ENCODE measurements at regions not wholly inside any gene's neighbourhood (a gene's known extent, or its start where the extent isn't known, plus 50 kb on each side); places are given as distances from the start of the nearest gene placed in this dataset.
A peak's percentile ranks its signal among the peaks of the same experiment; 100 is the strongest.

GRCh38 chr20:58025233-58025632 lies 203.2 kb downstream of the ANKRD60 start:
- H3K27ac Mint-ChIP-seq, result no peak overlapping the region
- H3K36me3 Mint-ChIP-seq (ENCODE audit: low read depth), result no peaks in the 10 kb centered on the region
- no peak overlapping the region for H3K4me3 Mint-ChIP-seq
- TF ChIP-seq, protein P1, sequence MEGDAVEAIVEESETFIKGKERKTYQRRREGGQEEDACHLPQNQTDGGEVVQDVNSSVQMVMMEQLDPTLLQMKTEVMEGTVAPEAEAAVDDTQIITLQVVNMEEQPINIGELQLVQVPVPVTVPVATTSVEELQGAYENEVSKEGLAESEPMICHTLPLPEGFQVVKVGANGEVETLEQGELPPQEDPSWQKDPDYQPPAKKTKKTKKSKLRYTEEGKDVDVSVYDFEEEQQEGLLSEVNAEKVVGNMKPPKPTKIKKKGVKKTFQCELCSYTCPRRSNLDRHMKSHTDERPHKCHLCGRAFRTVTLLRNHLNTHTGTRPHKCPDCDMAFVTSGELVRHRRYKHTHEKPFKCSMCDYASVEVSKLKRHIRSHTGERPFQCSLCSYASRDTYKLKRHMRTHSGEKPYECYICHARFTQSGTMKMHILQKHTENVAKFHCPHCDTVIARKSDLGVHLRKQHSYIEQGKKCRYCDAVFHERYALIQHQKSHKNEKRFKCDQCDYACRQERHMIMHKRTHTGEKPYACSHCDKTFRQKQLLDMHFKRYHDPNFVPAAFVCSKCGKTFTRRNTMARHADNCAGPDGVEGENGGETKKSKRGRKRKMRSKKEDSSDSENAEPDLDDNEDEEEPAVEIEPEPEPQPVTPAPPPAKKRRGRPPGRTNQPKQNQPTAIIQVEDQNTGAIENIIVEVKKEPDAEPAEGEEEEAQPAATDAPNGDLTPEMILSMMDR (IDR thresholded peaks at IDR 0.05; ENCODE audit: unreplicated experiment in 3 of 3), result no peak
- no peaks in the 10 kb centered on the region for H3K9me3 Mint-ChIP-seq
- peaks cover 24% of the 10 kb centered on the region for H3K4me1 Mint-ChIP-seq
- peaks cover 11% of the 10 kb centered on the region for H3K27me3 Mint-ChIP-seq (ENCODE audit: low read depth)

DNA sequence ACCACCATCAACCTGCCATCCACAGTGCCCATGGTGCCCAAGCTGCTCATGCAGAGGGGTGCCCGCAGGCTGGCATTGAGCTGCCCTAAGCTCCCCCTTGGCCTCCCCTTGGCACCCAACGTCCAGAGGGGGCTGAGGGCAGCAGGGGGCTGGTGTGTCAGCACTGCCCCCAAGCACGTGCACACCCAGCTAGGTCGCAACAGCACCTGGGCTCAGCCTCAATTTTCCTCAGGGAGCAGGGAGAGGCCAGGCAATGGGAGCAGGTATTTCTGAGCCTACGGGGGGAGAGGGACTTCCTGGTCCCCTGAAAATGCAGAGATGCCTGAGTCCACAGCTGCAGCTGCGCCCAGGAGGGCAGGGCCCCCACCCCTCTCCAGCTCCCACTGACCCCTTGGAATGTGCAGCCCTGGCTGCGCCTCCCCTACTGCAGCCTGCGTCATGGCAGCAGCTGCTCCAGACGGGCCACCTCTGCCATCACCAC lies 204.2 kb downstream of the ANKRD60 start:
- peaks cover 24% of the 10 kb centered on the region for H3K4me1 Mint-ChIP-seq
- H3K36me3 Mint-ChIP-seq (ENCODE audit: low read depth), result no peaks in the 10 kb centered on the region

GRCh38 chr20:58023781-58024180 lies 204.7 kb downstream of the ANKRD60 start:
- no peaks in the 10 kb centered on the region for H3K36me3 Mint-ChIP-seq (ENCODE audit: low read depth)

More for the DNA sequence above, 204.2 kb downstream of the ANKRD60 start:
- Mint-ChIP-seq H3K9me3 (no peaks in the 10 kb centered on the region), H3K4me3 (no peak overlapping the region), H3K27ac (no peak overlapping the region), H3K27me3 (ENCODE audit: low read depth) (peaks cover 6% of the 10 kb centered on the region)
- TF ChIP-seq, protein P1 (IDR thresholded peaks at IDR 0.05; ENCODE audit: unreplicated experiment in 3 of 3), result no peak

DNA sequence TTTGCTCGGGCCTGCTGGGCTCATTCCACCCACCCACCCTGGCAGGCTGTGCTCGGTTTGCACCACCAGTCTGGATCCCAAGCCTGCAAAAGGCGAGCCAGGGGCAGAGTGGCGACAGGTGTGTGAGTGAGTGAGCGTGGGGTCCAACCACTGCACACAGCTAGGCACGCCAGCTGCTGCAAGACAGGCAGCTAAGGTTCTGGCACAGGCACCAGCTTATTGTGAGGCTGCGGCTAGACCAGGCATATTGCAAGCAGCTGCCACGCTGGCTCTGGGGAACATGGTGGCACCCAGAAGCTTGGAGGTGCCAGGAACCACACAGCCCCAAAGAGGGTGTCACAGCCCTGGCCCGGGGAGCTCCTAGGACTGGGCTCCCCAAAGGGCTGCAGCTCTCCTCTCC lies 205.1 kb downstream of the ANKRD60 start:
- no peaks in the 10 kb centered on the region for H3K9me3 Mint-ChIP-seq
- H3K36me3 Mint-ChIP-seq (ENCODE audit: low read depth), result no peaks in the 10 kb centered on the region
- H3K4me3 Mint-ChIP-seq, result no peak overlapping the region
- H3K27me3 Mint-ChIP-seq (ENCODE audit: low read depth), result peaks cover 6% of the 10 kb centered on the region
- H3K4me1 Mint-ChIP-seq, result peaks cover 24% of the 10 kb centered on the region
- TF ChIP-seq, protein P1 (IDR thresholded peaks at IDR 0.05; ENCODE audit: unreplicated experiment in 3 of 3), result no peak
- no peak overlapping the region for H3K27ac Mint-ChIP-seq

More at GRCh38 chr20:58023781-58024180, 204.7 kb downstream of the ANKRD60 start:
- Mint-ChIP-seq H3K9me3 (no peaks in the 10 kb centered on the region), H3K27me3 (ENCODE audit: low read depth) (peaks cover 6% of the 10 kb centered on the region), H3K27ac (no peak overlapping the region), H3K4me1 (peaks cover 24% of the 10 kb centered on the region), H3K4me3 (no peak overlapping the region)
- TF ChIP-seq, protein P1 (IDR thresholded peaks at IDR 0.05; ENCODE audit: unreplicated experiment in 3 of 3), result no peak

DNA sequence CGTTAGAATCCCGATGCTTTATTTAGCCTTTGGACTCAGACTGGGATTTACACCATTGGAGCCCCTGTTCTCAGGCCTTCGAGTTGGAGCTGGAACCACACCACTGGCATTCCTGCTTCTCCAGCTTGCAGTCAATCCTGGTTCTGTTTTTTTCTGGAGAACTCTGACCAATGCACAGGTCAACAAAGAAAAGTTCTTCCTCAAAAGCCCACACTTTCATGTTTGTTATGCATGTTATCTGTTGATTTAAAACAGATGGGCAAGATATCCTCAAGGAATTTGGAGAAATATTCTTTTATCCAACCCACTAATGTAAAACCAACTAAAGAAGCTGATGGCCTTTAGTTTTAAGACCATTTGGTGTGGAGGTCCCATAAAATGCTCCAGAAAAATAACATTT lies 205.7 kb downstream of the ANKRD60 start:
- H3K9me3 Mint-ChIP-seq, result no peaks in the 10 kb centered on the region
- H3K27me3 Mint-ChIP-seq (ENCODE audit: low read depth), result peaks cover 6% of the 10 kb centered on the region
- H3K4me3 Mint-ChIP-seq, result no peak overlapping the region
- peaks cover 24% of the 10 kb centered on the region for H3K4me1 Mint-ChIP-seq
- peak overlapping the region in 1 of 3 experiments; percentile 14 for H3K27ac Mint-ChIP-seq
- TF ChIP-seq, protein P1 (IDR thresholded peaks at IDR 0.05; ENCODE audit: unreplicated experiment in 3 of 3), result no peak
- no peaks in the 10 kb centered on the region for H3K36me3 Mint-ChIP-seq (ENCODE audit: low read depth)

DNA sequence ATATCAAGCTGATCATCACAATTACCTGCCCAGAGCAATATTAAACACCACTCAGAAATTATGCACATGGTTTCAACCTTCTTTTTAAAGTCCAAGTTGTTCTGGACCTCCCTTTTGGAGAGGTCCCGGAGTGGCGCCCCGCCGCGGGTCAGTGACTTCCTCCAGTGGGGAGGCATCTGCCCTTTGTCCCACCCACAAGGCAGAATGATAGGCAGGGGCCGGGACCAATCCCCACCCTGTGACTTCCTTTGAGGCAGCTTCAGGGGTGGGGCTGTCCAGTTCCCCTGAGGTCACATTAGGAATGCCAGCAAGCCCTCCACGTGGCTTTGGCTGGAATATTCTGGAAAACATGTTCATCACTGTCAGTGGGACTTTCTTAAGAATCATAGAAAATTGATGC lies 207.0 kb downstream of the ANKRD60 start:
- TF ChIP-seq, protein P1 (IDR thresholded peaks at IDR 0.05; ENCODE audit: unreplicated experiment in 3 of 3), result no peak
- Mint-ChIP-seq H3K27me3 (ENCODE audit: low read depth) (peaks cover 3% of the 10 kb centered on the region), H3K27ac (peak overlapping the region in 1 of 3 experiments; percentile 2), H3K9me3 (no peaks in the 10 kb centered on the region), H3K36me3 (ENCODE audit: low read depth) (no peaks in the 10 kb centered on the region), H3K4me3 (no peak overlapping the region), H3K4me1 (peaks cover 30% of the 10 kb centered on the region)
